ENCODE measurements at regions not wholly inside any gene's neighbourhood (a gene's known extent, or its start where the extent isn't known, plus 50 kb on each side); places are given as distances from the start of the nearest gene placed in this dataset.

GRCh38 chr12:74725154-74725553 is 187.5 kb downstream of the ATXN7L3B start:
- no peak for TF ChIP-seq CTCF (IDR thresholded peaks at IDR 0.05; ENCODE audit: borderline replicate concordance, insufficient read depth, low read depth, low read length)
- H3K4me3 ChIP-seq (ENCODE audit: low read depth, low read length) = no peak overlapping the region

DNA sequence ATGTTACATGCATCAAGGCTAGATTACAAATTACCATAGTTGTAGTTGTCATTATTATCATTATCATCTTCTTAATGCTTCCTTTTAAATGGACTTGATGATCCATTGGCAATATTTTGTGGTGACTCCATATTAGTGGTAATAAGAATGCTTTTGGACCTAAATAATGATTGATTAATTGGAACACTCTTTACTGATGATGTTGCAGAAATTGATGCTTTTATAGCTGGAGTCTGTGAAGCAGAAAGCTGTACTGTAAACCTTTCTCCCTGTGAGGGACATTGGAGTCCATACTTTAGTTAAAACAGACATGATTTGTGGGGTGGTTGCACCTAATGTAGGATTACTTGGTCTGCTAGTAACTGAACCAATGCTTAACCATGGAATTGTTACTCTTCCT is 190.4 kb downstream of the ATXN7L3B start:
- no peak for TF ChIP-seq CTCF (IDR thresholded peaks at IDR 0.05; ENCODE audit: borderline replicate concordance, insufficient read depth, low read depth, low read length)
- H3K4me3 ChIP-seq (ENCODE audit: low read depth, low read length) = no peak overlapping the region

GRCh38 chr12:74732164-74732784 is 194.6 kb downstream of the ATXN7L3B start:
- TF ChIP-seq CTCF (IDR thresholded peaks at IDR 0.05; ENCODE audit: borderline replicate concordance, insufficient read depth, low read depth, low read length) = no peak
- no peak overlapping the region for H3K4me3 ChIP-seq (ENCODE audit: low read depth, low read length)

- no peak overlapping the region for H3K4me3 ChIP-seq (ENCODE audit: low read depth, low read length)
- TF ChIP-seq CTCF (IDR thresholded peaks at IDR 0.05; ENCODE audit: borderline replicate concordance, insufficient read depth, low read depth, low read length) = no peak
Measured at GRCh38 chr12:74732826-74733225, 195.2 kb downstream of the ATXN7L3B start.

- TF ChIP-seq CTCF (IDR thresholded peaks at IDR 0.05; ENCODE audit: borderline replicate concordance, insufficient read depth, low read depth, low read length) = no peak
- H3K4me3 ChIP-seq (ENCODE audit: low read depth, low read length) = no peak overlapping the region
Measured at GRCh38 chr12:74741112-74741511, 203.5 kb downstream of the ATXN7L3B start.

GRCh38 chr12:74747305-74747704 is 209.7 kb downstream of the ATXN7L3B start:
- TF ChIP-seq CTCF (IDR thresholded peaks at IDR 0.05; ENCODE audit: borderline replicate concordance, insufficient read depth, low read depth, low read length) = no peak
- H3K4me3 ChIP-seq (ENCODE audit: low read depth, low read length) = no peak overlapping the region

- TF ChIP-seq CTCF (IDR thresholded peaks at IDR 0.05; ENCODE audit: borderline replicate concordance, insufficient read depth, low read depth, low read length) = no peak
- H3K4me3 ChIP-seq (ENCODE audit: low read depth, low read length) = no peak overlapping the region
Measured at GRCh38 chr12:74751441-74751840, 213.8 kb downstream of the ATXN7L3B start.
